Endothelial cell of umbilical vein (primary cell): ENCODE measurements at regions not wholly inside any gene's neighbourhood (a gene's known extent, or its start where the extent isn't known, plus 50 kb on each side); places are given as distances from the start of the nearest gene placed in this dataset.

Source experiments
- CTCF ChIP-seq, 2 donors: IDR thresholded peaks; 1 replicate in 1 of 2; 2 replicates in 1 of 2; pipeline ENCODE4 v1.5.1; 2011; ENCODE audit warnings: low read length in 2 of 2, mild to moderate bottlenecking in 2 of 2, moderate library complexity in 2 of 2, control low read depth in 1 of 2, inconsistent platforms in 1 of 2, low read depth in 1 of 2; ENCODE audit not compliant: insufficient read depth in 1 of 2; ENCODE audit errors: extremely low read depth in 1 of 2
- GATA2 ChIP-seq: IDR thresholded peaks from 2 replicates; pipeline ENCODE4 v1.7.0; 2011; ENCODE audit warnings: low read depth, mild to moderate bottlenecking, moderate library complexity, mixed read lengths, low read length; ENCODE audit not compliant: insufficient read length, insufficient read depth
- MAX ChIP-seq: IDR thresholded peaks from 2 replicates; pipeline ENCODE4 v1.6.1; 2011; ENCODE audit not compliant: insufficient read depth, insufficient read length

- TF ChIP-seq MAX (no peak), CTCF (IDR thresholded peaks at IDR 0.05; ENCODE audit: extremely low read depth in 1 of 2, insufficient read depth in 1 of 2, low read depth in 1 of 2, low read length in 2 of 2) (no peak), GATA2 (no peak)
Observed at GRCh38 chr2:238595750-238596570, 169.2 kb downstream of the ASB1 start.
